Left lobe of liver (tissue), 2 donors: ENCODE measurements at regions not wholly inside any gene's neighbourhood (a gene's known extent, or its start where the extent isn't known, plus 50 kb on each side); places are given as distances from the start of the nearest gene placed in this dataset.
A peak's percentile ranks its signal among the peaks of the same experiment; 100 is the strongest.

ENCODE experiments used
- ATAC-seq: fragments of 200-7000 bp; cut with Tn5 transposase; one replicate; pipeline ENCODE4 v1.9.1; 2020; ENCODE audit warnings: mild to moderate bottlenecking, moderate library complexity
- DNase-seq: peaks from one replicate; pipeline ENCODE4 v3.0.0-alpha.2; 2020; ENCODE audit warnings: low spot score
- donor health status: DM: no; HTN: no; CAD: no; lungs with moderate emphysema.
- donor health status: DM: no; HTN: yes; CAD: no.

GRCh38 chr2:129113776-129114175 lies 795.1 kb upstream of the HS6ST1 start:
- no peak for DNase-seq
- no peak for ATAC-seq

DNA sequence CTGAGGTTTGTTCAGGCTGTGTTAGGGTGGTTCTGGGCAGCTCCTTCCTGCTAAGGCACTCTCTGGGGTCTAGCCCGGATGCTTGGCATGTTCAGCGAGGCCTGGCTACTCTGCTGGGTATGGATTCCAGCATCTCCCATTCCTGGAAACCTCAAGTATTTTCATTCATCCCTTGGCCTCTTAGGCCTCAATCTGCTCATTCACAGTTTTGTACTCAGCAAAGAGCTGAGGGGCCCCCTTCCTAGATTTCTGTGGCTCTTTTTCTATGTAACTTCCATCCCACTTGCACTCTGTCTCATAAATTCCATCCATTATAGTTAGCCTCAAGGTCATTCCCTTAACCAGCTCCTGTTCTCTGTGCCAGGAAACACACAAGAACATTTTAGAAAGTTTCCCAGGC lies 798.8 kb upstream of the HS6ST1 start:
- no peak for DNase-seq
- ATAC-seq = no peak

GRCh38 chr2:129118296-129118695 lies 799.6 kb upstream of the HS6ST1 start:
- DNase-seq (no peak), ATAC-seq (no peak)

DNA sequence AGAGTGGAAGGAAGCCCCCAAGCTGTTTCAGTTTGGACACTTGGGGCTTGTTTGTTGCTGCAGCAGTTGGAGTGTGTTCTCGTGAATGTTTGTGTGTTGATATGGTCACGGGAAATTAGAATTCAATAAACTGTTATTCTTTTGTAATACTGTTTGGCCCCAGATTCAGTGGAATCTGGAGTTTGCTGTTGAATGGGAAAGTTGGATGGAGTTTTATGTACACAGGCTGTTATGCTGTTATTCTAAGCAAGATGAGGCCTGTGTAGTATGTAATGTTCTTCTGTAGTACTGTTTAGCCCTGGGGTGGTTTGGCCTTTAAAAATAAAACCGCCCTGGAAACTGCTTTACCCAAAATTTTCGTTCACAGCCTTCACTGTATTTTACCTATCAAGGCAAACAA lies 810.4 kb upstream of the HS6ST1 start:
- ATAC-seq (no peak), DNase-seq (no peak)

- ATAC-seq (no peak), DNase-seq (no peak)
These were observed 815.3 kb upstream of the HS6ST1 start for GRCh38 chr2:129133692-129134641.

DNA sequence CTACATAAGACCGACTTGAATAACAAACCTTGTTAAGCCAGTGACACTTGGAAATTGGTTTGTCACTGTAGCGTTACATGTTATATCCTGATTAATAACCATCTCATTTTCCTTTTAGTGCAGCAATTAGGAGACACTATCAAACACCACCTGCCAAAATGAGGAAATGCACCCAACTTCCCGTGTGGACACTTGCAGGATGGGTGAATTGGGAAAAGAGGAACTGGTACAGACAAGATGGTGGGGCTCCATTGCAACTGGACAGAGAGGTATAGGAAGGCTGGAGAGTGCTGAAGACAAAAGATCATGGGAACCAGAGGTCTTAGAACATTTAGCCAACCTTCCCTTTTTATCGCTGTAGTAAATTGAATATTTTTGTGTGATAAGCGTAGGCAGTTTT lies 816.3 kb upstream of the HS6ST1 start:
- DNase-seq = no peak
- no peak for ATAC-seq

- DNase-seq (no peak), ATAC-seq (no peak)
These were observed 820.7 kb upstream of the HS6ST1 start for GRCh38 chr2:129139380-129139779.

GRCh38 chr2:129142465-129142864 lies 823.8 kb upstream of the HS6ST1 start:
- no peak for DNase-seq
- no peak for ATAC-seq

DNA sequence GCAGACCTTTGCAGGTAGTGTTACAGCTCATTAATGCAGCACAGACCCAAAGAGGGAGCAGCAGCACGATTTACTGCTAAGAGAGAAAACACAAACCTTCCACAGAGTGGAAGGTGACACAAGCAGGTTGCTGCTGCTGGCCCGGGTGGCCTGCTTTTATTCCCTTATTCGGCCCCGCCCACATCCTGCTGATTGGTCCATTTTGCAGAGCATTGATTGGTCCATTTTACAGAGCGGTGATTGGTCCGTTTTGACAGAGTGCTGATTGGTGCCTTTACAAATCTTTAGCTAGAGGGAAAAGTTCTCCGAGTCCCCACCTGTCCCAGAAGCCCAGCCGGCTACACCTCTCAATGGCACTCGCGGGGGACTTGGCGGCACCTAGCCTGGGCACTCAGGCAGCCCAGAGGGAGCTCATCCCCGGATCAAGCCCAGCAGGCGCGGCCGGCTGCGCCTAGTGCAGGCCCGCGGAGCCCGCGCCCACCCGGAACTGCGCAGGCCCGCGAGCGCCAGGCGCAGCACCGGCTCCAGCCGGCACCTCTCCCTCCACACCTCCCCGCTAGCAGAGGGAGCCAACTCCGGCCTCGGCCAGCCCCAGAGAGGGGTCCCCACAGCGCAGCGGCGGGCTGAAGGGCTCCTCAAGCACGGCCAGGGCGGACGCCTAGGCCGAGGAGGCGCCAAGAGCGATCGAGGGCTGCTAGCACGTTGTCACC lies 825.6 kb upstream of the HS6ST1 start:
- ATAC-seq (no peak), DNase-seq (no peak)

GRCh38 chr2:129152514-129152913 lies 827.0 kb upstream of the RAB6C start:
- ATAC-seq (no peak), DNase-seq (no peak)

DNA sequence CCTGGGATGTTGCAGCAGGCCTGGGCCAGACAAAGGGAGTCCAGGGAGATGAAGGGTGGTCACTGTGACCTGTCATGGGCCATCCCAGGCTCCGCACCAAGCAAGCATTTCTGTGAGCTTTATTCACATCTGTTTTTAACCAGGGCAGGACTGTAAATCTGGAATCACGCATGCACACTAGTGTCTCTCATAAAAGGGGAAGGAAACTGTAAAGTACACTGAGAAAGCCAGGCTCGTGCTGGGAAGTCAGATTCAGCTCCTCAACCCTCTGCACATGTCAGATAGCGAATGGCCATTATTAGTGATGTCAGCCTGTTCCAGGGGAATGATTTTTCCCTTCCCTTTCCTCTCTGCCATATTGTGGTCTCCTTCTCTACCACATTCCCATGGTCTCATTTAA lies 818.6 kb upstream of the RAB6C start:
- ATAC-seq (peak; percentile 33), DNase-seq (no peak)

DNA sequence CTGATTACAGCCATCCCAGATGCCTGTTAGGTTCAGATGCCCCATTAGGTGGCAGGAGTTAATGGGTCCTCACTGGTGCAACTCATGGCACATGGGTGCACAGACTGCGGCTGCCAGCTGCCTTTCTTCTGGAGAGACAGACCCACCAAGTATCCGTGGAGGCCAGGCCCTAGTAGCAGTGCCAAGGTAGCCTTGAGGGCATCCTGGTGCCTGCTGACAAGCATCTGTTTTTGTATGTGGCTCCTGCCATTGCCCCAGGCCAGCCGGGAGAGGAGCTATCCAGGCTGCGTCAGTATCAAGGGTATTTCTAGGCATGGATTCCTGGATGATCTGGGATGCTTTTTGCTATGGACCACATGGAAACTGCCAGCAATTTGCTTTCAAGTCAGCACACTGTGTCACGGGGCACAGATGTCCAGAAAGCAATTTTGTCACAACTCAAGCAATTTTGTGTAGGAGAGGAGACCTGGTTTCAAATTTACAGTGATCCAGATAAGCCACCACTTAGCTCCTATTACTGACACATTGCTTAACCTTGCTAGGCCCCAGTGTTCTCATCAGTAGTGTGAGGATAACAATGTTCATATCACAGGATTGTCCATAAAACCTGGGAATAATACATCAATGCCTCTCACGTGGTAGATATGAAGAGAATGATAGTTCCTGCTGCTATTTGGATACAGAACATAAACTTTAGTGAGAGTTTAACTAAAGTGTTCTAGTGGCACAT lies 815.1 kb upstream of the RAB6C start:
- ATAC-seq (no peak), DNase-seq (no peak)

- no peak for ATAC-seq
- no peak for DNase-seq
These were observed 814.5 kb upstream of the RAB6C start for GRCh38 chr2:129165006-129165405.

GRCh38 chr2:129167456-129167855 lies 812.0 kb upstream of the RAB6C start:
- DNase-seq (no peak), ATAC-seq (no peak)

DNA sequence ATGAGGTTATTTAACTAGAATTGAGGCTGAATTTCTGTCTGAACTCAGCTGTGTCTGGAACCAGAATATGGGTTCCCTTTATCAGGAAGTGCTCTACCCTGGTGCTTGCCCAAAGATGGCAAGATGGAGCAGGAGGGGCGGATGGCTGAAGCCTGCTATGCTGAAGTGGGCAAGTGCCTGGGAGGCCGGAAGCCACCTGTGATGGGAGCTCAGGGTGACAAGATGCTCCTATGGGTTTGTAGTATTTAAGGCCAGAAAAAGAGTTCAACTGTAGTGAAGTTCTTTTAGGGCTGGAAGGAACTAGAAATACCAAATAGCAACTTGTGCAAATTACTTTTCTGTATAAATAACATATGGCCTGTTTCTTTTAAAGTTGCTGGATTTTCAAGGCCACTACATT lies 808.9 kb upstream of the RAB6C start:
- no peak for DNase-seq
- ATAC-seq = no peak

DNA sequence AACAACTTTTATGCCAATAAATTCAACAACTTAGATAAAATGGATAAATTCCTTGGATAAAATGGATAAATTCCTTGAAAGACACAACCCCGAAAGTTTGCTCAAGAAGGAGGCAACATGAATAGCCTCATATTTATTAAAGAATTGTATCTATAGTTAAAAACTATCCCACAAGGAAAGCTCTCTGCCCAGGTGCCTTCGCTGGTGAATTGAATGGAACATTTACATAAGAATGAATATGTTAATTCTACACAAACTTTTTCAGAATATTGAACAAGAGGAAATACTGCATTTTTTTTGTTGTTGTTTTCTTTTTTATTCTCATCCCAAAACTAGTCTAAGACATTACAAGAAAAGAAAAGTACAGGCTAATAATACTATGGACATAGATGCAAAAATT lies 805.3 kb upstream of the RAB6C start:
- DNase-seq = no peak
- ATAC-seq = no peak

- DNase-seq = no peak
- ATAC-seq = no peak
These were observed 804.4 kb upstream of the RAB6C start for GRCh38 chr2:129175051-129175450.

DNA sequence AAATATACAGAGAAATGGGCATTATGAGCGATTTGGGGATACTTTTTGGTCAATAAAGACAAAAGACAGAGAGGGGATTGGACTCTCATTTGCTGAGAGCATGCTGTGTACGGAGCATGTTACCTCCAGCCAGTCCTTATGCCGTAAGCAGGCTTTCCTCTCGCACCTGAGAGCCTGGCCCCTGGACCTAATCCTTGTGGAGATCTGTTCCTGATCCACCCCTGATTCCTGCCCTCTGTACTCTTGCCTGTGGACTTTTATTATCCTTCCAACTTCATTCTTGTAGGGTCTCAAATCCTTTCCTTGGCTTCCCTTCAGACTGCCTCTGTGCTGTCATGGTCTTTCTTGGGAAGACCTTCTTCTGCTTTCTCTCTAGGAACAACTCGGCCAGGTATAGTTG lies 803.1 kb upstream of the RAB6C start:
- DNase-seq (no peak), ATAC-seq (no peak)

DNA sequence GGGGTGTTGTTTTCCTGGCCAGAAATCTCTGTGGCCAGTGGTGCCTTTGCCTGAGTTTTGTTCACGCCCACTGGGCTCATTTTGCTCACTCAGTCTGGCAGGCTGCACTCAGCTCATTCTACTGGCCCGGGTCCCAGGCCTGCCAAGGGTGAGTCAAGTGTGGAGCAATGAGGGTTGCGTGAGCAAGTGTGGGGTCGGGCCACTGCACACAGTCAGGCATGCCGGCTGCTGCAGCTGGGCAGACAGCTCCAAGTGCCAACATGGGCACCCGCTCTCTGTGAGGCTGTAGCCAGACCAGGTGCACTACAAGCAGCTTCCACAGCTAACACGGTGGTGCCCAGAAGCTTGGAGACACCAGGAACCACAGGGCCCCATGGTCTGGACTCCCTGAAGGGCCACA lies 801.1 kb upstream of the RAB6C start:
- DNase-seq (no peak), ATAC-seq (no peak)

DNA sequence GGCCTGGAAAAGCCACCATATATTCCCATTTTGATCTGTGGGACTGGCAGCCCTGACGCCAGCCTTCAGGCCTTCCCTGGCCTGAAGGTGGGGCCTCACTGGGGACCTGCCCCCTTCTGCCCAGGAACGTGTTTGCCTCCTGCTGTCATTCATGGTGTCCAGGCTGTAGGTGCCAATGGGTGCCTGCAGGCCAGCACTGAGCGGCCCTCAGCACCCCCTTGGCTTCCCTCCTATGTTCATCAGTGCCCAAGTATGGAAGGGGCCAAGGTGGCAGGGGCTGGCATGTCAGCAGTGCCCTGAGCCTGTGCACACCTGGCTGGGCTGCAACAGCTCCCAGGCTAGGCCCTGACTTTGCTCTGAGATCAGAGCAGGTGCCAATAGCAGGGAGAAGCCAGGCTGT lies 800.3 kb upstream of the RAB6C start:
- ATAC-seq (no peak), DNase-seq (no peak)

DNA sequence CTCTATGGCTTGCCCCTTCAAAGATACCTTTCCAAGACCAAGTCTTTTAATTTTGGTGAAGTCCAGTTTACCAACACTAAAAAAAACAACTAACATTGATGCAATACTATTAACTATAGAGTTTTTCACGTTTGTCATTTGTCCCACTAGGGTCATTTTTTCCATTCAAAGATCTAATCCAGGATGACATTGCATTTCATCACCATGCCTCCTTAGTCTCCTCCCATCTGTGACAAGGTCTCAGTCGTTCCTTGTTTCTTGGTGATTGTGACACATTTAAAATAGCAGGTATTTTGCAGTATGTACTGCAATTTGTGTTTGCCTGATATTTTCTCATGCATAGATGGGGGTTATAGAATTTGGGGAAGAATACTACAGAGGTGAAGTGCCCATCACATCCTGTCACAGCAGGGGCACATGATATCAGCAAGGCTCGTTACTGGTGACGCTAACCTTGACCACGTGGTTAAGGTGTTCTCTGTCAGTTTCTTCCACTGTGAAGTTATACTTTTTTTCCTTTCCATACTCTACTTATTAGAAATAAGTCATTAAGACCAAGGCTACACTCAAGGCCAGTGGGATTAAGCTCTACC lies 799.2 kb upstream of the RAB6C start:
- DNase-seq = no peak
- no peak for ATAC-seq
